Mesenchymal stem cell (in vitro differentiated cells and primary cell): ENCODE measurements at regions not wholly inside any gene's neighbourhood (a gene's known extent, or its start where the extent isn't known, plus 50 kb on each side); places are given as distances from the start of the nearest gene placed in this dataset.

Experiments used
- DNase-seq: peaks from one replicate; pipeline ENCODE4 v3.0.0-alpha.2; 2013
- H2AFZ ChIP-seq: one replicate; pipeline ENCODE4 v1.6.1; 2013; ENCODE audit warnings: low read depth, mild to moderate bottlenecking, control low read depth, inconsistent platforms, low read length, moderate library complexity
- H2AK5ac ChIP-seq: 2 replicates; pipeline ENCODE4 v1.6.1; 2013; ENCODE audit warnings: low read length, moderate library complexity, mild to moderate bottlenecking, inconsistent platforms; ENCODE audit not compliant: severe bottlenecking
- H2BK120ac ChIP-seq: one replicate; pipeline ENCODE4 v1.6.1; 2013; ENCODE audit warnings: low read depth, mild to moderate bottlenecking, inconsistent platforms, low read length, moderate library complexity
- H2BK12ac ChIP-seq, 2 experiments: one replicate each; pipeline ENCODE4 v1.6.1; 2013; ENCODE audit warnings: inconsistent platforms in 2 of 2, low read length in 2 of 2, mild to moderate bottlenecking in 2 of 2, moderate library complexity in 2 of 2, control low read depth in 1 of 2
- H2BK15ac ChIP-seq: one replicate; pipeline ENCODE4 v1.6.1; 2013; ENCODE audit warnings: mild to moderate bottlenecking, low read depth, inconsistent platforms; ENCODE audit not compliant: poor library complexity, severe bottlenecking
- H2BK5ac ChIP-seq: 2 replicates; pipeline ENCODE4 v1.6.1; 2013; ENCODE audit warnings: low read depth, mild to moderate bottlenecking, low read length, control low read depth, inconsistent platforms; ENCODE audit not compliant: poor library complexity, severe bottlenecking
- H3K14ac ChIP-seq, 2 experiments: one replicate each; pipeline ENCODE4 v1.6.1; 2013; ENCODE audit warnings: inconsistent platforms in 2 of 2, low read length in 2 of 2, control low read depth in 1 of 2, mild to moderate bottlenecking in 1 of 2, moderate library complexity in 1 of 2
- H3K18ac ChIP-seq, 2 experiments: one replicate each; pipeline ENCODE4 v1.6.1; 2013; ENCODE audit warnings: inconsistent platforms in 2 of 2, low read length in 2 of 2, control low read depth in 1 of 2, low read depth in 1 of 2, mild to moderate bottlenecking in 1 of 2
- H3K23ac ChIP-seq, 2 experiments: one replicate each; pipeline ENCODE4 v1.6.1; 2013; ENCODE audit warnings: inconsistent platforms in 2 of 2, low read length in 2 of 2, mild to moderate bottlenecking in 2 of 2, moderate library complexity in 2 of 2, control low read depth in 1 of 2
- H3K27ac ChIP-seq: 2 replicates; pipeline ENCODE4 v1.5.1; 2013; ENCODE audit warnings: mild to moderate bottlenecking, moderate library complexity, low read length, control low read depth, inconsistent platforms; ENCODE audit not compliant: poor library complexity, severe bottlenecking
- H3K27me3 ChIP-seq, 2 experiments: 2 replicates each; pipeline versions ENCODE4 v1.6.1 to v1.7.0; 2013; ENCODE audit warnings: low read length in 2 of 2, mild to moderate bottlenecking in 2 of 2, moderate library complexity in 2 of 2, control low read depth in 1 of 2, inconsistent platforms in 1 of 2; ENCODE audit not compliant: control insufficient read depth in 1 of 2, insufficient read depth in 1 of 2
- H3K36me3 ChIP-seq, 2 experiments: 2 replicates each; pipeline versions ENCODE4 v1.6.1 to v1.7.0; 2013; ENCODE audit warnings: low read length in 2 of 2, control low read depth in 1 of 2, inconsistent platforms in 1 of 2, low read depth in 1 of 2, mild to moderate bottlenecking in 1 of 2; ENCODE audit not compliant: insufficient read depth in 2 of 2, control insufficient read depth in 1 of 2
- H3K4ac ChIP-seq, 2 experiments: one replicate each; pipeline ENCODE4 v1.6.1; 2013; ENCODE audit warnings: inconsistent platforms in 2 of 2, low read length in 2 of 2, mild to moderate bottlenecking in 2 of 2, moderate library complexity in 2 of 2, control low read depth in 1 of 2, low read depth in 1 of 2
- H3K4me1 ChIP-seq: 2 replicates; pipeline ENCODE4 v1.6.1; 2013; ENCODE audit warnings: low read depth, low read length, control low read depth; ENCODE audit not compliant: control insufficient read depth, insufficient read depth
- H3K4me2 ChIP-seq: 2 replicates; pipeline ENCODE4 v1.6.1; 2013; ENCODE audit warnings: low read length, mild to moderate bottlenecking, inconsistent platforms; ENCODE audit not compliant: poor library complexity, severe bottlenecking
- H3K4me3 ChIP-seq, 2 experiments: 2 replicates each; pipeline versions ENCODE4 v1.5.1 to v1.7.0; 2013; ENCODE audit warnings: low read length in 2 of 2, mild to moderate bottlenecking in 2 of 2, control low read depth in 1 of 2, low read depth in 1 of 2; ENCODE audit not compliant: insufficient read depth in 1 of 2
- H3K79me1 ChIP-seq: replicated peaks from 2 replicates; pipeline ENCODE4 v1.6.1; 2013; ENCODE audit warnings: mild to moderate bottlenecking, control low read depth, low read length, inconsistent platforms; ENCODE audit not compliant: poor library complexity, severe bottlenecking
- H3K9ac ChIP-seq: 2 replicates; pipeline ENCODE4 v1.7.0; 2013; ENCODE audit warnings: mild to moderate bottlenecking, low read length, moderate library complexity
- H3K9me3 ChIP-seq: 2 replicates; pipeline ENCODE4 v1.7.0; 2013; ENCODE audit warnings: mild to moderate bottlenecking, low read length; ENCODE audit not compliant: control insufficient read depth
- H4K8ac ChIP-seq: one replicate; pipeline ENCODE4 v1.6.1; 2013; ENCODE audit warnings: inconsistent platforms, mild to moderate bottlenecking, low read length, moderate library complexity
- H4K91ac ChIP-seq: one replicate; pipeline ENCODE4 v1.6.1; 2013; ENCODE audit warnings: mild to moderate bottlenecking, low read length, inconsistent platforms
- WGBS: methylation state at CpG from one replicate; pipeline ENCODE4 v1.1.7; 2013; ENCODE audit warnings: mixed read lengths; 5-methylcytosine and 5-hydroxymethylcytosine counted together

- Histone ChIP-seq H2BK5ac (no peak overlapping the region), H3K4me3 (no peak overlapping the region), H3K18ac (no peak overlapping the region), H3K4me1 (no peaks in the 10 kb centered on the region), H3K4me2 (no peak overlapping the region), H3K9me3 (peaks cover 7% of the 10 kb centered on the region), H2BK15ac (no peak overlapping the region), H2BK12ac (no peak overlapping the region), H2AFZ (no peak overlapping the region), H2BK120ac (no peak overlapping the region), H4K8ac (no peak overlapping the region), H2AK5ac (no peak overlapping the region), H3K27me3 (no peaks in the 10 kb centered on the region), H4K91ac (no peak overlapping the region), H3K27ac (no peak overlapping the region), H3K79me1 (no peaks in the 10 kb centered on the region), H3K23ac (no peak overlapping the region), H3K14ac (no peak overlapping the region), H3K4ac (no peak overlapping the region), H3K9ac (no peak overlapping the region), H3K36me3 (no peaks in the 10 kb centered on the region)
- DNase-seq = no peak
- 91% methylated on average over 3 of the region's 3 CpGs for WGBS
These were observed 540.3 kb downstream of the BCL11B start for GRCh38 chr14:98731701-98732100.

GRCh38 chr14:98733536-98733935 lies 538.5 kb downstream of the BCL11B start:
- no peak for DNase-seq
- no peak overlapping the region for H3K18ac ChIP-seq
- H3K23ac ChIP-seq = no peak overlapping the region
- H3K4me3 ChIP-seq = no peak overlapping the region
- H3K27me3 ChIP-seq = no peaks in the 10 kb centered on the region
- no peak overlapping the region for H2BK5ac ChIP-seq
- no peaks in the 10 kb centered on the region for H3K79me1 ChIP-seq
- no peak overlapping the region for H3K4me2 ChIP-seq
- H3K36me3 ChIP-seq = no peaks in the 10 kb centered on the region
- no peak overlapping the region for H3K9ac ChIP-seq
- no peak overlapping the region for H3K4ac ChIP-seq
- H4K91ac ChIP-seq = no peak overlapping the region
- no peak overlapping the region for H3K27ac ChIP-seq
- H2AFZ ChIP-seq = no peak overlapping the region
- WGBS = 70% methylated on average over 3 of the region's 3 CpGs
- peaks cover 7% of the 10 kb centered on the region for H3K9me3 ChIP-seq
- H4K8ac ChIP-seq = no peak overlapping the region
- no peak overlapping the region for H2BK120ac ChIP-seq
- no peak overlapping the region for H2BK12ac ChIP-seq
- H3K14ac ChIP-seq = no peak overlapping the region
- no peak overlapping the region for H2BK15ac ChIP-seq
- no peak overlapping the region for H2AK5ac ChIP-seq
- H3K4me1 ChIP-seq = no peaks in the 10 kb centered on the region

GRCh38 chr14:98736701-98737338 lies 535.2 kb downstream of the BCL11B start:
- DNase-seq = no peak
- Histone ChIP-seq H3K14ac (no peak overlapping the region), H3K4me1 (no peaks in the 10 kb centered on the region), H2BK120ac (no peak overlapping the region), H3K9ac (no peak overlapping the region), H3K79me1 (no peaks in the 10 kb centered on the region), H3K4ac (no peak overlapping the region), H2AK5ac (no peak overlapping the region), H4K91ac (no peak overlapping the region), H3K27ac (no peak overlapping the region), H3K36me3 (no peaks in the 10 kb centered on the region), H2BK5ac (no peak overlapping the region), H3K4me3 (no peak overlapping the region), H3K4me2 (no peak overlapping the region), H2BK15ac (no peak overlapping the region), H3K27me3 (no peaks in the 10 kb centered on the region), H2BK12ac (no peak overlapping the region), H3K23ac (no peak overlapping the region), H4K8ac (no peak overlapping the region), H3K18ac (no peak overlapping the region), H3K9me3 (peaks cover 5% of the 10 kb centered on the region), H2AFZ (no peak overlapping the region)
- 80% methylated on average over 11 of the region's 11 CpGs for WGBS

- Histone ChIP-seq H4K8ac (no peak overlapping the region), H3K18ac (no peak overlapping the region), H2AFZ (no peak overlapping the region), H3K36me3 (no peaks in the 10 kb centered on the region), H2BK5ac (no peak overlapping the region), H2BK15ac (no peak overlapping the region), H3K14ac (no peak overlapping the region), H2BK120ac (no peak overlapping the region), H3K4me1 (no peaks in the 10 kb centered on the region), H3K79me1 (no peaks in the 10 kb centered on the region), H3K4ac (no peak overlapping the region), H3K9me3 (no peaks in the 10 kb centered on the region), H3K9ac (no peak overlapping the region), H3K27me3 (no peaks in the 10 kb centered on the region), H3K23ac (no peak overlapping the region), H3K4me3 (no peak overlapping the region), H4K91ac (no peak overlapping the region), H2AK5ac (no peak overlapping the region), H2BK12ac (no peak overlapping the region), H3K27ac (no peak overlapping the region), H3K4me2 (no peak overlapping the region)
- 86% methylated on average over 7 of the region's 8 CpGs for WGBS
- DNase-seq = no peak
These were observed 530.5 kb downstream of the BCL11B start for GRCh38 chr14:98741523-98741922.
